Stimulated activated CD8-positive, alpha-beta memory T cell treated with anti-CD3 and anti-CD28 coated beads, Interleukin-15, amount 100 ng/mL, for 48 hours (primary cell): ENCODE measurements at regions not wholly inside any gene's neighbourhood (a gene's known extent, or its start where the extent isn't known, plus 50 kb on each side); places are given as distances from the start of the nearest gene placed in this dataset.
"Not testable (repeated sequence)": the region's sequence is repeated elsewhere in the genome, so short reads cannot be mapped to it uniquely, and the experiment has no call there.

Experiments
- DNase-seq, 2 donors: peaks; one replicate each; pipeline ENCODE4 v3.0.0-alpha.2; 2020; ENCODE audit warnings: low read depth in 2 of 2

DNA sequence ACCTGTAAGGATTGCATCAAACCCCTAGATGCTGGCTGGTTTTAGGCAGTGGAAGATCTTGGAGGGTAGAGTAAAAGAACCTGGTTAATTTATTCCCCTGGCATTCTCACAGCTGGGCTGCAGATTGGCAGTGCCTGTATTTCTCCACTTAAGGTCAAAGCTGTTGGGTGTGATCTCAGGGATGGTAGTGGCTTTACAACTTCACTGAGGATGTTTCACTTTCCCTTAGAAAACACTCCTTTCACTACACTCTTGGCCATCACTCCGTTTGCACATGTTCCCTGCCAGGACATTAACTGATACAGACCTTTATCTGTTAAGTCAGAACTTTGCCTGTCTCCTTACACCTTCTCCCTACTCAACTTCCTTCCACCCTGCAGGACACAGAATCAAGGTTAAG is 779.1 kb upstream of the SEMA6D start:
- DNase-seq = no peak

DNA sequence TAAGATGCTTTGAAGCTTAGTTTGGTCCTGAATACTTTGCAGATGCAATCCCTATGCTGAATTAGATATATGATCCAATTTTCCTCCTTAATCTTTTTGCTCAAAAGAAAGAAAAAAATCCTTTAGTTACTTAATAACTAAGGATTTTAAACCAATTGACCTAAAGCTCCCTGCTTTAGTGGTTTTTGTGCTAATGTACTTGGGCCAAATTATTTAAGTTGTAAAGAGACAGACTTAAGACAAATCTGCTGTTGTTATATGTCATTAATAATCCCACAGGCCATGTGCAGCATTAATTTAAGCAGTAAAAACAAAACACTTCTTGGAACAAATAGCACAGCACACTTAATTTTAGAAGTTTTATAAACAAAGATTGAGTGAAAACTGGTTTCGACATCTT is 776.1 kb upstream of the SEMA6D start:
- DNase-seq = no peak

GRCh38 chr15:46946953-46947352 is 770.4 kb upstream of the SEMA6D start:
- no peak for DNase-seq

GRCh38 chr15:46955576-46955975 is 761.7 kb upstream of the SEMA6D start:
- no peak for DNase-seq

GRCh38 chr15:46956456-46956855 is 760.8 kb upstream of the SEMA6D start:
- no peak for DNase-seq

DNA sequence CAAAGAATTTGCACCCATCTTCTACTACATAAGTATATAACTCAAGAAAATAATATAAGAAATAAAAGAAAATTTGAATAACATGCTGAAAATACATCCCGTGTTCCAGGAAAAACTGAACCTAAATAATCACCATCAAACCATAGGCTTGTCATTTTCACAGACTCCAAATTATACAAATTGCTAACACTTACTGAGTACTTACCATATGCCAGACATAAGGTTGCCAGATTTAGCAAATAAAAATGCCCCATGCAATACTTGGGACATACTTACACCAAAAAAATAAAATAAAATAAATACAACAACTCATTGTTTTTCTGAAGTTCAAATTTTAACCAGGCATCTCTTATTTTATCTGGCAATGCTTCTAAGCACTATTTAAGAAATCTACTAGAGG is 760.4 kb upstream of the SEMA6D start:
- no peak for DNase-seq

- no peak for DNase-seq
Measured at GRCh38 chr15:46960581-46960980, 756.7 kb upstream of the SEMA6D start.

- DNase-seq = no peak
Measured at GRCh38 chr15:46961795-46962194, 755.5 kb upstream of the SEMA6D start.

GRCh38 chr15:46988055-46988454 is 729.2 kb upstream of the SEMA6D start:
- DNase-seq = not testable (repeated sequence)

DNA sequence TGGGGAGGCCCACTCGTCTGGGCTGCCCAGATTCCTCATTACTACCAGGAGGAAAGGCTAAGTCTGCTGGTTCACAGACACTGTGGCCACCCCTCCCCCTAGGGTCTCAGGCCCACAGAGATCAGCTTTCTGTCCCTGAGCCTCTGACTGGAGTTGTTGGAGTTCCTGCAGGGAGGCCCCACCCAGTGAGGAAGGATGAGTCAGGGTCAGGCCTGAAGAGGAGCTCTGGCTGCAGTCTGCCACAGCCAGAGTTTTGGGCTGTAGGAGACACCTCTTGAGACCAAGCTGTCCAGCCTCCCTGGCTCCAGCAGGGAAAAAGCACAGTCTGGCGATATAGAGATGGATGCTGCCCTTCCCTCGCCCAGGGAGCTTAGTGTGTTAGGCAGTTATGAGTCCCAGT is 720.9 kb upstream of the SEMA6D start:
- DNase-seq = no peak

- no peak for DNase-seq
Measured at GRCh38 chr15:46997501-46997900, 719.8 kb upstream of the SEMA6D start.

- DNase-seq = no peak
Measured at GRCh38 chr15:47003568-47003967, 713.7 kb upstream of the SEMA6D start.

- no peak for DNase-seq
Measured at GRCh38 chr15:47013446-47013845, 703.9 kb upstream of the SEMA6D start.

DNA sequence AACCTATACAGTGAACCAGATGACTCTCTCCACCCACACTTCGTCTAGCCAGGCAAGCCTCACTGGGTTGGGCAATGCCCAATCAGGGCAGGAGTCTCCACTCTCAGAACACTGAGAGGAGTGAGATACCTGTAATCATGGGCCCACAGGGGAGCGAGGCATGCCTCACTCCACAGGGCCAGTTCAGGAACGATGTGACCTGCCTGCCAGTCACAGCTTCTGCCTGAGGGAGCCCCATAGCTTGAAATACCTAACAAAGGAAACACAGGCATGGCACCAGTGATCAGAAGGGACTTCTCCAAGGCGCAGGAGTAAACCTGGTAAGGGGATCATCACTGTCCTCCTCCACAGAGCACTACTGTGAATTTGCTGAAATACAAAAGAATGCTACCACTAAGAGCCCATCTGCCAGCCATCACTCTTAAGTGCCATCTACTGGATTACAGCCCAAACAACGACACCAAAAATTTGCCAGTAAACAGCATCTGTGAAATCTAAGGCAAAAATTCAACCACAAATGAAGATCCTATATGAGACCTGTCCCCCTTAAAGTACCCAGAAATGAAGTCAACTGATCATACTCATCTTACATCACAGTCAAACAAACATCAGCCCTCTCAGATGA is 689.9 kb upstream of the SEMA6D start:
- DNase-seq = no peak

DNA sequence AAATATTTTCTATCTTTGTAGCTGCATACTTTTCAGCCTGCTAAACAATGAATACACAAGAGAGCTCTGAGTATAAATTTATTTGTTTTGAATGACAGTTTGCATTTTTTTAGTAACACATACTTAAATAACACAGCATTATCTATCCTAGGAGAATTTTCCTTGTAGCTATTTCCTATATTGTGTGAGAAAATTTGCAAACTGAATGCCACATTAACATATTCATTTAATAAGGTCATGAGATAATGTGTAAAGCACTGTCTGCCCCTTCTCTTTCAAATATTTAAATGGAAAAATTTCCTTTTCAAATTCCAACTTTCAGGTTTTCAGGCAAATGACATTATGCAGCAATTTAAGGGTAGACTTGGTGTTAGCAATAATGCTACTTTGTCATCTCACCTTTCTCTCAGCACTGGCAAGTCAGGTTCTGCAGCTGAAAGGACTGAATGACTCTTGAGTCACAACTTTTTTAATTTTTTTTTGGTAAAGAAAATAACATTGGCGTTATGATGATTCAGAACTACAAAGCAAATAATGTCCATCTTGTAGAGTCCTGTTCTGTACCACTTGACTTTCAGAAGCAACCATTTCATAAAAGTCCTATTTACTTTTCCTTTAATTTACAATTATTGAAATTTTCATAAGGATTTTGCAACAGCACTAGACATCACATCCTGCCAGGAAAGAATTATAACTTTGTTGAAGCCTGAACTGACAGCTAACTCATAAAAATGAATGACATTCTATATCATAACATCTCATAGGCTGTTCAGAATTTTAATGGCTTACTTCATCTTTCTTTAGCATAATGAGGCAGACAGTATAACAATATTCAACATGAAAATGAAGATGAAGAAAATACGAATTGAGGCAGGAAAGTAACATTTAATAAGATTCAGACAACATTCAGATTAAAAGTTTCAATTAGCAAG is 681.6 kb upstream of the SEMA6D start:
- DNase-seq = no peak

- no peak for DNase-seq
Measured at GRCh38 chr15:47037003-47037402, 680.3 kb upstream of the SEMA6D start.

DNA sequence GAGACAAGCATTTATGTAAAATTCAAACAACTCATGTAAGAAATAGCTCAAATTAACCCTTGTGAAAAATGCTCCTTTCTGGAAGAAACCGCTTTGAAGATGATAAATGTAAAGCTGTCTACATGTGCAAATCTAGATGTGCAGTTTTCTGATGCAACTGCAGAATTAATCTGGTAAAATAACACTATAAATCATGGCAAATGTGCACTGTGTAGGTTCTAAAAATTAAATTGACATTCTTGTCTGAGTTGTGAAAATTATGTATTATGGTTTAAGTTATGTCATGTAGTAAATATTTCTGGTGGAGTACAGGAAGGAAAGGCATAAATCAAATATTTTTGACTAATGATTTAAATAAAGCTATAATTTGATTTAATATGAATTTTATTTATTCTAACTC is 678.1 kb upstream of the SEMA6D start:
- no peak for DNase-seq

DNA sequence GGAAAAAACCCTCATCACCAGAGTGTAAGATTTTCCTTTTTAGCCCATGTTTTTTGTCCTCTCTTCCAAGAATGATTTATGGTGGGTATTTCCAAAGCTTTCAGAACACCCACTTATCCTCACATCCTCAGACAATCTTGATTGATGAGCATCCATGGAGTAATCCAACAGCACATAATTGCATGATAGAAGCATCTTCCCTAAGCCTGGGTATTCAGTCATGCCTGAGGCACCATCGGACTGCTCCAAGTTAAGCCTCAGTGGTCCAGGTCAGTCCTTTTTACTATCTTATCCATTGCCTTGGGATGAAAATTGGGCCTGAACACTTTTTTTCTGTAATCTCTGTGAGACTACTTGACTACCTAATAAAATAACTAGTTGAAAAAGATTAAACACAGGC is 676.0 kb upstream of the SEMA6D start:
- DNase-seq = no peak

DNA sequence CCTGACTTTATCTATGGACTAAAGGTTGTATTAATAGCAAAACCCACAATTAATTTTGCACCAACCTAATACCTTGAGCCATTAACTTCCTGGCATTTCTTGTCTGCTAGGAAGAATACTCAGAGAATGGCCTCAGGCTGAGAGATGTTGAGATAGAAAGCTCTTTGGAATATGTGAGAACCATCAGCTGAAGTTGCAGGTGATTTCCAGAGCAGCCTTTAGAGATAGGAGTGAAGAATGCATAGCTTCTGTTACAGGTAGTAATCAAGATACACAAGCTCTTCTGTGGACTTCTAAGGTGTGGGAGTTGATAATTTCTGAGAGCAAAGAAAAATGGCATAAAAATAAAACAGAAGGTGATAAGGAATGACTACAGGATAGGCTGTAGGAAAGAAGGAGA is 669.3 kb upstream of the SEMA6D start:
- not testable (repeated sequence) for DNase-seq

DNA sequence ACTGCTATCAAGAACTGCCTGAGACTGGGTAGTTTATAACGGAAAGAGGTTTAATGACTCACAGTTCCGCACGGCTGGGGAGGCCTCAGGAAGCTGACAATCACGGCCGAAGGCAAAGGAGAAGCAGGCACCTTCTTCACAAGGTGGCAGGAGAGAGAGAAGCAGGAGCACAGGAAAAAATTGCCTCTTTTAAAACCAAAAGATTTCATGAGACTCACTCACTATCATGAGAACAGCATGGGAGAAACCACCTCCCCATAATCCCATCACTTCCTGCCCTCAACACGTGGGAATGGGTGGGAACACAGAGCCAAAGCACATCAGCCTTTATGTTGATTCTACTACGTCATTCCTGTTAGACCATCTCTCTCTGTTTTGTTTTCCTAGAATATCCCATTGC is 650.9 kb upstream of the SEMA6D start:
- DNase-seq = no peak

DNA sequence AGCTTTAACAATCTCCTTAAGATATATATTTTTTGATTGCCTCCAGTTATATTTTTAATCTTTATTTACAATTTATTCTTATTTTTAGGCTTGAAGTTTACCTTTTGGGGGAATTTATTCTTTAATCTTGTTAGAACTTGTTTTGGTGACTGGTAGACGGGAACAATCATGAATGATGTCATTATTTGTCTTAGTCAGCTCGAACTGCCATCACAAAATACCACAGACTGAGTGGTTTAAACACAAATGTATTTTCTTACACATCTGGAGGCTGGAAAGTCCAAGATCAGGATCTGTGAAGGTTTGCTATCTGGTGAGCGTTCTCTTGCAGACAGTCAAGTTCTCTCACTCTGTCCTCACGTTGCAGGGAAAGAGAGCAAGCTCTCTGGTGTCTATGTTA is 639.5 kb upstream of the SEMA6D start:
- DNase-seq = not testable (repeated sequence)

- no peak for DNase-seq
Measured at GRCh38 chr15:47095833-47096232, 621.5 kb upstream of the SEMA6D start.

DNA sequence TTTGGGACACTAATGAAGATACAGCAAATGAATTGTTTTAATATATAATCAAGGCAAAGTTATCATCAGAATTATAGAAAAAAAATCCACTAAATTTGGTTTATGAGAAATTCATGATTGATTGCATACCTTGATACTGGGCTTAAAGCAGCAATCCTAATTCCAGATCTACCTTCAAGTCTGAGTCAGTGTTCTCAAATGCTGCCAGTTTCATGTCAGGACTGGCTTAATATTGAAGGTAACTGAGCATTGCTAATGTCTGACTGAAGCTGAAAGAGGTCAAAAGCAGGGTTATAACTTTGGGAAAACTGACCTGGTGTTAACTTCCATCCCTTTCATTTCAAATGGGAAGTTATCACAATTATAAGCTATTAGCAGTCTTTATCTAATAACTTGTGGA is 618.8 kb upstream of the SEMA6D start:
- DNase-seq = not testable (repeated sequence)
